Fibroblast of skin of scalp (primary cell): ENCODE measurements at regions not wholly inside any gene's neighbourhood (a gene's known extent, or its start where the extent isn't known, plus 50 kb on each side); places are given as distances from the start of the nearest gene placed in this dataset.
"Not testable (repeated sequence)": the region's sequence is repeated elsewhere in the genome, so short reads cannot be mapped to it uniquely, and the experiment has no call there.

Experiments
- DNase-seq: peaks from one replicate; pipeline ENCODE4 v3.0.0-alpha.2; 2013

DNA sequence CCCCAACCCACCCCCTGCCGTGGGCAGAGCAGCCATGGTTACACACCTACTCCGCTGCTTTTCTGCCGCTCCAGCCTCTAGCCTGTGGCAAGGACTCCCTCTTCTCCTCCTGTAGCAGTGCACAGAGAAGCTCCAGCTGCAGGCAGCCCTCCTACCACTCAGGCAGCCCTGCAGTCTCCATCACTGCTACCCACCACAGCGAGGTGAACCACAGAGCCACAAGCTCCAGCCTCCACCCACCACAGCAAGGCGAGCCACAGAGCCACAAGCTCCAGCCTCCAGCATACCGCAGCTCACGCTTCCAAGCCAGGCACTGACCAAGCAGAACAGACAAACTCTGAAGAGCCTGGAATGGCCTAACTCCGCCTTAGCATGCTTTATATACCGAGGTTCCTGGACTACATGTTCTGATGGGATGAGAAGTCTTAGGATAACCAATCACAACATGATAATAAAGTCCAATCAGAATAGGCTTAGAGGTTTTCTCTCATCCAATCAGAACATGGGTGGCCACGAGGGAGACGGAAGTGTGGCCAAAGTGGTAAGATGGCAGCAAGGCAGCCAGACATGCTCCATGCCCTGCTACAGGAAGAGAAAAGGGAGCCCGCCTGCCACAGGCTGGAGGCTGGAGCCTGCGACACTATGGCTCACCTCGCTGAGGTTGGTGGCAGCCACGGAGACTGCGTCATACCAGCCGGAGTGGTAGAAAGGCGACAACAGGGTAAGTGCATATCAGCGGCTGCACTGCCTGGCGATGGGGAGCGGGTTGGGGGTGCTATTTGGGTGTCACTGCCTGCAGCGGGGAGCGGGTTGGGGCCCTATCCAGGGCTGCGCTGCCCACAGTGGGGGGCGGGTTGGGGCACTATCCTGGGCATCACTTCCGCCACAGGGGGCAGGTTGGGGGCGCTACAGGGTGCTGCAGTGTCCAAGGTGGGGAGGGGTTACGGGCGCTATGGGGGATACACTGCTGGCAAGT lies 75.8 kb upstream of the PCAT7 start:
- DNase-seq, result no peak

DNA sequence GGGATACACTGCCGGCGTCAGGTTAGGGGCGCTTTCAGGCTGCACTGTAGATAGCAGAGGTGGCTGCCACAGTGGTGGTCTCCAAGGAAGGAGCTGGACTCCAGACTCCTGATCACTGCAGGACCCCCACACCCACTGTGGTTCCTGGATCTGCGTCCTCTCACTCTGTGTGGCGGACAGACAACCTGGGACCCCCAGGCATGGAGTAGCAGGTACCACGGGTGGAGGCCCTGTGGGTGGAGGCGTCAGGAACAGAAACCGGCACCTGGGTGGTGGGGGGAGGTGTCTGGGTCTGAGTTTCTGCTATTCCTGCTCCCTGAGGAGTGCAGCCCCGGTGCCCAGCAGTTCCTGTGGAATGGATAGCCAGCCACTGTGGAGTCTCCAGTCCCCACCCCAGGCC lies 75.1 kb upstream of the PCAT7 start:
- no peak for DNase-seq

DNA sequence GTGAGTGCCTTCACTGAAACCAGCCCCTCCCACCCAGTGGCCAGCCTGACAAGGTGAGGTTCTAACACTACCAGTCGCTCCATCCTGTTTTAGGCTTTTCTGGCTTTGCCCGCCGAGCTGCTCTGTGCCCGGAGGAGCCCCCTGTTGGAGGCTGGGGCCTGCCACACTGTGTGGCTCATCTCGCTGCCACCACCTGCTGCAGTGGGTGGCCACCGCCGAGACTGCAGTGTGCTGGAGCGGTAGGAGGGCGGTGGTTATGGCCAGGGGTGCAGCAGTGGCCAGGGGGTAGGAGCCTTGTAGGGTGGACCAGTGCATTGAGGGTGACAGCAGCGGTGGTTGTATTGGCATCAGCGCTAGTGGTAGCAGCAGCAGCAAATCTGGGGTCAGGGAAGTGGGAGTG lies 74.7 kb upstream of the PCAT7 start:
- DNase-seq, result no peak

DNA sequence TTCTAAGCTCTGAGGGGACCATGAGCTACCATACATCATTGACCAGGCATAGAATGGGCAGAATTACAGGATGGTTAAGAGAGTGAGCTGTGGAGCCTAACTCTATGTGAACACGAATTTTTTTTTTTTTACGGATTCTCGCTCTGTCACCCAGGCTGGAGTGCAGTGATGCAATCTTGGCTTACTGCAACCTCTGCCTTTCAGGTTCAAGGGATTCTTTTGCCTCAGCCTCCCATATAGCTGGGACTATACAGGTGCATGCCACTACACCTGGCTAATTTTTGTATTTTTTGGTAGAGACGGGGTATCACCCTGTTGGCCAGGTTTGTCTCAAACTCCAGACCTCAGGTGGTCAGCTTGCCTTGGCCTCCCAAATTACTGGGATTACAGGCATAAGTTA lies 72.8 kb upstream of the PCAT7 start:
- DNase-seq, result no peak

DNA sequence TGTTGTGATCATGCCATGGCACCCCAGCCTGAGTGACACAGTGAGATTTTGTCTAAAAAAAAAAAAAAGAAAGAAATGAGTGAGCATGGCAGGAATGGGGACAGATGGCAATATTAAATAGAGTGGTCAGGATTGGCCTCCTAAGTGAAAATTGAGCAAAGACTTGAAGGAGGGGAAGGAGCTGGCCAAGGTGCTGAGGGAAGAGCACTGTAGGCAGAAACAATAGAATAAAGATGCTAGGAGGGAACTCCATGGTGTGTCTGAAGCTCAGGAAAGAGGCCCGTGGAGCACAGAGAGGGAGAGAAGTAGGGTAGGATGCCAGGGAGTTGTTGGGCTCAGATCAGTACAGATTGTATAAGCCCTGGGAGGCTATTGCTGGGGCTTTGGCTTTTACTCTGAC lies 64.4 kb upstream of the PCAT7 start:
- DNase-seq, result no peak

DNA sequence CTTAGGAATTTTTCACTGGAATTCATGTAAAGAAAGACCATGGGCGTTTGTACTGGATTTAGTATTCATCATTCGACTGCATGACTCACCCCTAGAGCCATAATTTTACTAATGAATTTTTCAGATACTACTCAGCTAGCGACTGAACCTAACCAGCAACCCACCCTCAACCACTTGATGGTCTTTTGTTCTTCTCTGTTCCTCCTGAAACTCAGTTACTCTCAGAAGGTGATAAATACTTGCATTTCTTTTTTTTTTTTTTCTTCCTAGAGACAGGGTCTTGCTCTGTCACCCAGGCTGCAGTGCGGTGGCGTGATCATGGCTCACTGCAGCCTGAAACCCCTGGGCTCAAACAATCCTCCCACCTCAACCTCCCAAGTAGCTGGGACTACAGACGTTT lies 62.8 kb upstream of the PCAT7 start:
- DNase-seq, result not testable (repeated sequence)

DNA sequence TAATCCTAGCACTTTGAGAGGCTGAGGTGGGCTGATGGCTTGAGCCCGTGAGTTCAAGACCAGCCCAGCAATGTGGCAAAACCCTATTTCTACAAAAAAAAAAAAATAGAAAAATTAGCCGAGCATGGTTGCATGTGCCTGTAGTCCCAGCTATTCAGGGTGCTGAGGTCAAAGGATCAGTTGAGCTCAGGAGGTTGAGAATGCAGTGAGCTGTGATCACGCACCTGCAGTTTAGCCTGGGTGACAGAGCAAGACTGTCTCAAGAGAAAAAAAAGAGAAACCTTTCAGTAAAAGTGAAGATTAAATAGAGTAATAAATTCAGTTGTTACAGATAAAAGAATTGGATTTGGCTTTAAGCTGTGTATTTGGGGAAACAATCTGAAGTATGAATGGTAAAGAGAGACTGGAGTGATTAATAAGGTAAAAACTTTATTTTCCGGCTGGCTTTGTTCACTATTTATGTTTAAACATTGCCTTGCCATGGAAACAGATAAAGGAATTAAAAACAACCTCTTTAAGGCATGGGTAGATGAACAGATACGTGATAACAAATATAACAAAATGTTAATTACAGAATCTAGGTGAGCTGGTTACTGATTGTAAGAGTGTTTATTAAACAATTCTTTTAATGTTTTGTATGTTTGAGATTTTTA lies 56.0 kb upstream of the PCAT7 start:
- no peak for DNase-seq

DNA sequence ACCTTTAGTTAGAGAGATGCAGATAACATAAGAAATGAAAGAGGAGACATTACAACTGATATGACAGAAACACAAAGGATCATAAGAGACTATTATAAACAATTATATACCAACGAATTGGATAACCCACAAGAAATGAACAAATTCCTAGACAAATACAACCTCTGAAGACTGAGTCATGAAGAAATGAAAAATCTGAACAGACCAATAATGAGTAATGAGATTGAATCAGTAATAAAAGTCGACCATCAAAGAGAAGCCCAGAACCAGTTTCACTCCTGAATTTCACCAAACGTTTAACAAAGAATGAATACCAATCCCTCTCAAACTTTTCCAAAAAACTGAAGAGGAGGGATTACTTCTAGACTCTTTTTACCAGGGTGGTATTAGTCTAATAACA lies 50.5 kb upstream of the PCAT7 start:
- DNase-seq, result no peak
